ENCODE measurements at regions not wholly inside any gene's neighbourhood (a gene's known extent, or its start where the extent isn't known, plus 50 kb on each side); places are given as distances from the start of the nearest gene placed in this dataset.

DNA sequence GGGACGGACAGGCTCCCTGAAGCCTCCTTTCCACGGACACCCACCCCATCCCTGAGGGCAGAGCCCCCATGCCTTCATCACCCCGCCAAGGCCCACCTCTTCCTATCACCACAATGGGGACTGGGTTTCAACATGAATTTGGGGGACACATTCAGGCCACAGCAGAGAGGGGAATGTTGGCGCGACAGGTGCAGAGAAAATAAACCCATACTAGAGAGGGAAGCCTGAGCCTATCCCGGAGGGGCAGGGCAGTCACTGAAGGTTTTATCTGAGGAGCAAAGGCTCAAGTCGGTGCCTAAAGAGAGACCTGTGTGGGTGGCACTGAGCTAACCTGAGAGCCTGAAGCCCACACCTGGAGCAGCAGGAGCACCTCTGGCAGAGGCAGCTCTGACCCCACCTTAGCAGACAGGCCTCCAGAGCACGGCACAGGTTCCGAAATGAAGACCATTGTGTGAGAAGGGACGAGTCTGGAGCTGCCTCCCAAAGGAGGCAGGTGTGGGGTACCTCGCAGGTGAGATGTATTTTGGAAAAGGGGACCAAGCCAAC lies 180.6 kb upstream of the PDE10A start:
- Histone ChIP-seq H3K4me1 (ENCODE audit: insufficient read depth, low read length) (no peaks in the 10 kb centered on the region), H3K9ac (ENCODE audit: insufficient read depth, low read depth, low read length) (no peak overlapping the region), H2AFZ (ENCODE audit: low read length) (no peak overlapping the region), H3K9me3 (ENCODE audit: low read length) (no peaks in the 10 kb centered on the region), H4K20me1 (ENCODE audit: insufficient read depth, low read length) (no peaks in the 10 kb centered on the region), H3K27ac (ENCODE audit: extremely low read length, insufficient read depth, low read length) (no peak overlapping the region), H3K79me2 (ENCODE audit: insufficient read depth, low read length) (no peaks in the 10 kb centered on the region), H3K36me3 (replicated peaks in 1 of 2; ENCODE audit: control insufficient read depth in 1 of 2, insufficient read depth in 2 of 2, low read length in 2 of 2) (no peaks in the 10 kb centered on the region), H3K27me3 (ENCODE audit: control insufficient read depth in 1 of 2, insufficient read depth in 2 of 2, low read length in 2 of 2) (peaks cover 6 to 51% of the 10 kb centered on the region in 2 experiments), H3K4me2 (ENCODE audit: low read depth, low read length) (no peak overlapping the region), H3K4me3 (replicated peaks in 1 of 3; ENCODE audit: insufficient read depth in 1 of 3, low read depth in 2 of 3, low read length in 3 of 3) (no peak overlapping the region)
- in situ Hi-C loops (cut with HindIII; ENCODE audit: extremely low pct_ligation_motif_present, low pct_unique_long_range_greater_than_20kb) = loop anchor here (10.0 kb wide), 1 partner anchor 409 kb away; no protein-coding TSS in a partner anchor
- POLR2A ChIA-PET = no interaction called here
- CTCF ChIA-PET (ENCODE audit: low intra/inter-chr PET ratio, low total read pairs) = no interaction called here
- BruUV-seq (replicated peaks) = no TSS peak
- DNase-seq (ENCODE audit: low spot score) = no peak
- TF ChIP-seq ZFAT (CRISPR knock-in tag; conservative IDR thresholded peaks at IDR 0.05) = no peak
- TF ChIP-seq ZZZ3 (CRISPR knock-in tag; IDR thresholded peaks at IDR 0.05; ENCODE audit: borderline replicate concordance) = no peak
- no peak for TF ChIP-seq FOXJ3 (CRISPR knock-in tag; IDR thresholded peaks at IDR 0.05; ENCODE audit: borderline replicate concordance)
- no peak for TF ChIP-seq HDAC1 (CRISPR knock-in tag; IDR thresholded peaks at IDR 0.05)
- TF ChIP-seq, protein P1, sequence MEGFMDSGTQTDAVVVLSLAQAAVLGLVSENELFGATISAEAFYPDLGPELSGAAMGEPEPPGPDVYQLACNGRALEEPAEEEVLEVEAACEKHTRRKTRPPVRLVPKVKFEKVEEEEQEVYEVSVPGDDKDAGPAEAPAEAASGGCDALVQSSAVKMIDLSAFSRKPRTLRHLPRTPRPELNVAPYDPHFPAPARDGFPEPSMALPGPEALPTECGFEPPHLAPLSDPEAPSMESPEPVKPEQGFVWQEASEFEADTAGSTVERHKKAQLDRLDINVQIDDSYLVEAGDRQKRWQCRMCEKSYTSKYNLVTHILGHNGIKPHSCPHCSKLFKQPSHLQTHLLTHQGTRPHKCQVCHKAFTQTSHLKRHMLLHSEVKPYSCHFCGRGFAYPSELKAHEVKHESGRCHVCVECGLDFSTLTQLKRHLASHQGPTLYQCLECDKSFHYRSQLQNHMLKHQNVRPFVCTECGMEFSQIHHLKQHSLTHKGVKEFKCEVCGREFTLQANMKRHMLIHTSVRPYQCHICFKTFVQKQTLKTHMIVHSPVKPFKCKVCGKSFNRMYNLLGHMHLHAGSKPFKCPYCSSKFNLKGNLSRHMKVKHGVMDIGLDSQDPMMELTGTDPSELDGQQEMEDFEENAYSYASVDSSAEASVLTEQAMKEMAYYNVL (CRISPR knock-in tag; IDR thresholded peaks at IDR 0.05; ENCODE audit: borderline replicate concordance) = no peak
- TF ChIP-seq KLF16 (CRISPR knock-in tag; IDR thresholded peaks at IDR 0.05) = no peak
- TF ChIP-seq, protein P2, sequence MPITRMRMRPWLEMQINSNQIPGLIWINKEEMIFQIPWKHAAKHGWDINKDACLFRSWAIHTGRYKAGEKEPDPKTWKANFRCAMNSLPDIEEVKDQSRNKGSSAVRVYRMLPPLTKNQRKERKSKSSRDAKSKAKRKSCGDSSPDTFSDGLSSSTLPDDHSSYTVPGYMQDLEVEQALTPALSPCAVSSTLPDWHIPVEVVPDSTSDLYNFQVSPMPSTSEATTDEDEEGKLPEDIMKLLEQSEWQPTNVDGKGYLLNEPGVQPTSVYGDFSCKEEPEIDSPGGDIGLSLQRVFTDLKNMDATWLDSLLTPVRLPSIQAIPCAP (CRISPR knock-in tag; IDR thresholded peaks at IDR 0.05; ENCODE audit: low read depth) = no peak
- TF ChIP-seq, protein P3, sequence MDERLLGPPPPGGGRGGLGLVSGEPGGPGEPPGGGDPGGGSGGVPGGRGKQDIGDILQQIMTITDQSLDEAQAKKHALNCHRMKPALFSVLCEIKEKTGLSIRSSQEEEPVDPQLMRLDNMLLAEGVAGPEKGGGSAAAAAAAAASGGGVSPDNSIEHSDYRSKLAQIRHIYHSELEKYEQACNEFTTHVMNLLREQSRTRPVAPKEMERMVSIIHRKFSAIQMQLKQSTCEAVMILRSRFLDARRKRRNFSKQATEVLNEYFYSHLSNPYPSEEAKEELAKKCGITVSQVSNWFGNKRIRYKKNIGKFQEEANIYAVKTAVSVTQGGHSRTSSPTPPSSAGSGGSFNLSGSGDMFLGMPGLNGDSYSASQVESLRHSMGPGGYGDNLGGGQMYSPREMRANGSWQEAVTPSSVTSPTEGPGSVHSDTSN (CRISPR knock-in tag; IDR thresholded peaks at IDR 0.05) = no peak
- TF ChIP-seq ZGPAT (CRISPR knock-in tag; IDR thresholded peaks at IDR 0.05) = no peak
- no peak for TF ChIP-seq ZNF552 (CRISPR knock-in tag; IDR thresholded peaks at IDR 0.05; ENCODE audit: borderline replicate concordance)
- TF ChIP-seq ZBTB7A (CRISPR knock-in tag; IDR thresholded peaks at IDR 0.05) = no peak
- TF ChIP-seq NFE2L2 (IDR thresholded peaks at IDR 0.05; ENCODE audit: low read length) = no peak
- no peak for TF ChIP-seq MLLT10 (CRISPR knock-in tag; IDR thresholded peaks at IDR 0.05)
- TF ChIP-seq, protein P4, sequence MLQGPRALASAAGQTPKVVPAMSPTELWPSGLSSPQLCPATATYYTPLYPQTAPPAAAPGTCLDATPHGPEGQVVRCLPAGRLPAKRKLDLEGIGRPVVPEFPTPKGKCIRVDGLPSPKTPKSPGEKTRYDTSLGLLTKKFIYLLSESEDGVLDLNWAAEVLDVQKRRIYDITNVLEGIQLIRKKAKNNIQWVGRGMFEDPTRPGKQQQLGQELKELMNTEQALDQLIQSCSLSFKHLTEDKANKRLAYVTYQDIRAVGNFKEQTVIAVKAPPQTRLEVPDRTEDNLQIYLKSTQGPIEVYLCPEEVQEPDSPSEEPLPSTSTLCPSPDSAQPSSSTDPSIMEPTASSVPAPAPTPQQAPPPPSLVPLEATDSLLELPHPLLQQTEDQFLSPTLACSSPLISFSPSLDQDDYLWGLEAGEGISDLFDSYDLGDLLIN (CRISPR knock-in tag; IDR thresholded peaks at IDR 0.05; ENCODE audit: borderline replicate concordance) = no peak
- no peak for TF ChIP-seq ZSCAN9 (CRISPR knock-in tag; IDR thresholded peaks at IDR 0.05; ENCODE audit: borderline replicate concordance)
- intact Hi-C loops (cut with micrococcal nuclease; ENCODE audit: unreplicated experiment) = no loop called here
- no peak for FAIRE-seq
- no peak for ATAC-seq
- WGBS (ENCODE audit: low lambda C conversion rate) = 22% methylated on average over 9 of the region's 11 CpGs
